VCaP (cell line): ENCODE measurements at regions not wholly inside any gene's neighbourhood (a gene's known extent, or its start where the extent isn't known, plus 50 kb on each side); places are given as distances from the start of the nearest gene placed in this dataset.

Experiments used
- H3K27ac ChIP-seq: fragments of 450-650 bp; 2 replicates; pipeline ENCODE4 v1.5.1; 2017
- TF ChIP-seq, protein P1 (sequence below): fragments of 450-650 bp; conservative IDR thresholded peaks from 2 replicates; pipeline ENCODE4 v1.5.1; 2017; ENCODE audit warnings: mild to moderate bottlenecking, moderate library complexity

DNA sequence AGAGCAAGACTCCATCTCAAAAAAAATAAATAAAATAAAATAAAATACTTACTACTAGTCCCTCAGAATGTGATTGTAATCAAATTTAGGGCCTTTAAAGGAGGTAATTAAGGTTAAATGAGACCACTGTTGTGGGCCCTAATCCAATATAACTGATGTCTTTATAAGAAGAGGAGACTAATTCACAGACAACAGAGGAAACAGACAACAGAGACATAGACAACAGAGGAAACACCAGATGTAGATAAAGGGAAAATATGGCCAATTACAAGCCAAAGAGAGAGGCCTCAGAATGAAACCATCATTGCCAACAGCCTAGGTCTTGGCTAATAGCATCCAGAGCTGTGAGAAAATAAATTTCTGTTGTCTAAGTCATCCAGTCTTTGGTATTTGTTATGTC lies 669.0 kb upstream of the FOXG1 start:
- H3K27ac ChIP-seq: no peak overlapping the region
- TF ChIP-seq, protein P1, sequence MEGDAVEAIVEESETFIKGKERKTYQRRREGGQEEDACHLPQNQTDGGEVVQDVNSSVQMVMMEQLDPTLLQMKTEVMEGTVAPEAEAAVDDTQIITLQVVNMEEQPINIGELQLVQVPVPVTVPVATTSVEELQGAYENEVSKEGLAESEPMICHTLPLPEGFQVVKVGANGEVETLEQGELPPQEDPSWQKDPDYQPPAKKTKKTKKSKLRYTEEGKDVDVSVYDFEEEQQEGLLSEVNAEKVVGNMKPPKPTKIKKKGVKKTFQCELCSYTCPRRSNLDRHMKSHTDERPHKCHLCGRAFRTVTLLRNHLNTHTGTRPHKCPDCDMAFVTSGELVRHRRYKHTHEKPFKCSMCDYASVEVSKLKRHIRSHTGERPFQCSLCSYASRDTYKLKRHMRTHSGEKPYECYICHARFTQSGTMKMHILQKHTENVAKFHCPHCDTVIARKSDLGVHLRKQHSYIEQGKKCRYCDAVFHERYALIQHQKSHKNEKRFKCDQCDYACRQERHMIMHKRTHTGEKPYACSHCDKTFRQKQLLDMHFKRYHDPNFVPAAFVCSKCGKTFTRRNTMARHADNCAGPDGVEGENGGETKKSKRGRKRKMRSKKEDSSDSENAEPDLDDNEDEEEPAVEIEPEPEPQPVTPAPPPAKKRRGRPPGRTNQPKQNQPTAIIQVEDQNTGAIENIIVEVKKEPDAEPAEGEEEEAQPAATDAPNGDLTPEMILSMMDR: no peak

DNA sequence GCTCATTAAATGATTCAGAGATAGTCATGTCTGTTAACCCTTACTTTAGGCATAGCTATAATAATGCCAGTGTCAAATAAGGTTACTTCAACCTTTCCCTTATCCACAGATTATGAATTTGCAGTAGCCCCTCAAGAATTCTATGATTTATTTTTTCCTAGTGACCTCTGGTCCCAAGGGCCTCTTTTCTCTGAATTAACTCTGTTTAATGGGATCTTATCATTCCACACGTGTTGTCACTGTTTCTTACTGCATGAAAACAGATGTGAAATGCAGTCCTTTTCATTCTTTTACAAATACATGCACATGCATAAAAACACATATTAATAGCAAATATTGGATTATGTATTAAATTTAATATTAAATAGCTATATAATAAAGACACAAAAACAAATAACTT lies 667.7 kb upstream of the FOXG1 start:
- TF ChIP-seq, protein P1: no peak
- no peak overlapping the region for H3K27ac ChIP-seq

DNA sequence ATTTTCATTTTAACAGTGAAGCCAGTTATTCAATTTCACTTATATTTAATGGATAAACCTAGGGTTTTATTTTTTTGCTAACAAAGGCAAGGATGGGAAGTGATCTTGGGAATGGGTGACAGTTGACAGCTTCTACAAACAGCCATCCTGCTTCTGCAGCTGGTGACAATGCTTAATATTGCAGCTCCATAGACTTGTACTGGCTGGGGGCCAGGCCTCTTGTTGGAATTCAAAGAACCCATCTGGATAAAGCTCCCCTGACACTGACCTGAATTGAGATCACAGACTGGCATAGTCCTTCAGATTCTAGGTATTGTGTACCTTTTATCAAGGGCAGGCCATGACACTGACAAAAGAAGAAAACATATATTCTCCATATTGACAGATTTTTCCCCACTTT lies 664.6 kb upstream of the FOXG1 start:
- TF ChIP-seq, protein P1: no peak
- H3K27ac ChIP-seq: no peak overlapping the region

DNA sequence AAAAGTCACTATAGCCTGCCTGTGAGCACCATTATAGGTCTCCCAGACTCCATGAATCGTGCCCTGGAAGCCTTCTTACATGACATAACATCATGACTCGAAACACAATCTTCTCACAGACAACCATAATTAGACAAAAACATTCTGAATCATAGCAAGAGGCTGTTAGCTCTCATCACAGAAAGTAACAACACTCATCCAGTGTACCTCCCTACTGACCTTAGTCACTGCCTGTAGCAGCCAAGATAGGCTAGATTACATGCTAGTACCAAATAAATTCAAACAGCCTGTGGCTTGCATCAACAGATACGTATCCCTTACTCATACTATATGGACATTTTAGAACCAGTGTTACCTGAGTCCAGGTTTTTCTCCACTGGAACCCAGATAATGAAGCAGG lies 663.8 kb upstream of the FOXG1 start:
- TF ChIP-seq, protein P1: no peak
- H3K27ac ChIP-seq: no peak overlapping the region

DNA sequence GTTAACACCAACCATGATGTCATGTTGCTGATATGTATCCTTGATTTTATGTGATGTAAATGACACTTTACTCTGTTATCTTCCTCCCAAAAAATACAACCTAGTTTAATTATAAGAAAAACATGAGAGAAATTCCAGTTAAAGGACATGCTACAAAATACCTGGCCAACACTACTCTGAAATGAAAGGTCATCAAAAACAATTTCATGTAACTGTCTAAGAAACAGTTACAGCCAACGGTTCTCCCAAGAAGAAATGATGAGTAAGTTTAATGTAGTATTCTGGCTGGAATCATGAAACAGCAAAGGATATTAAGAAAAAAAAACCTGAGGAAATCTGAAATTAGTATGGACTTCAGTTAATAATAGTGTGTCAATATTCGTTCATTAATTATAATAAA lies 653.3 kb upstream of the FOXG1 start:
- H3K27ac ChIP-seq: no peak overlapping the region
- TF ChIP-seq, protein P1: no peak

DNA sequence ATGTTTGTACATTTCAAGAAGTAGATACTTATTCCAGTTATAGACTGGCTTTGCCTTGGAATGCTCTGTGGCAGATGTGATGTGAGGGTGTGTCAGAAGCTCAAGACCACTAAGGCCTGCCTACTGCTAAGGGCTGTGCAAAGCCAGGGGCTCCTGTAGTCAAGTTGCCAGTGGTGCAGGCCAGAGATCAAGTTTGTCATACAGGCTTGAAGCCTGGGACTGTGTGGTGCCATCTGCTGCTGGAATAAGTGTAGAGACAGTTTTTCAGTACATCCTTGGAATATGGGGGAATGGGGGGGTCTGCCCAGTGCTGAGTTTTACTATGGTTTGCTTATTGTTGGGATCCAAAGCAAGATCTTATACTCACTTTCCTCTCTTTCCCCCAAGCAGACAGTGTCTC lies 649.9 kb upstream of the FOXG1 start:
- no peak overlapping the region for H3K27ac ChIP-seq
- TF ChIP-seq, protein P1: no peak

DNA sequence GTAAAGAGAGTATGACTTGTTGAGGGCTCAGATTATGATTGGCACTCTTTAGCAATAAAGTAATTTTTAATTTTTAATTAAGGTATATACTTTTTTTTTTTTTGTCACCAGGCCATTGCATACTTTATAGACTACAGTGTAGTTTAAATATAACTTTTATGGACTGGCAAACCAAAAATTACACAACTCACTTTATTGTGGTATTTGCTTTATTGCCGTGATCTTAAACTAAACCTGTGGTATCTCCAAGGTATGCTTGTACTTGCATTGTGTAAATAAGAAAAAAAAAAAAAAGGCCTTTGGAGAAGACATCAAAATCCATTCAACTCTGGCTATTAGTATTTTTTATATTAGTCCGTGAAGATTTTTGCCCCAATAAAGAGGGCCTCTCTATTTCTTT lies 646.7 kb upstream of the FOXG1 start:
- no peak overlapping the region for H3K27ac ChIP-seq
- TF ChIP-seq, protein P1: no peak

DNA sequence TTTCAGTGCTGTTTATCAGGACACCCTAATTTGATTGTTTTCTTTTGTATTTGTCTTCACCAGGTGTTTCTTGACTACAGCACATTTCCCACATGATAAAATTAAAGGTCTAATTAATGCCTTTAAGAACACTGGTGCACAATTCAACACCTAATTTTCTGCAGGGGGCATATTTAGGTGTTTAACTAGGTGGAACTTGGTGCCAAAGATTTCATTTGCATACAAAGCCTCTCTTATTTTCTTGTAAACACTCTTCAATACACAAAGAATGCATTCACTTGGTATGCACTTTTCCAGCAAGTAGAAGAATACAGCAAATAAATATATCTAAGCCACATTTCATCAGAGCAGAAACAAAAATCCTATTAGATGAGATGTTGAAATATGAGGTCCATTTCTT lies 646.2 kb upstream of the FOXG1 start:
- TF ChIP-seq, protein P1: no peak
- no peak overlapping the region for H3K27ac ChIP-seq
